Panc1 (cell line): ENCODE measurements at regions not wholly inside any gene's neighbourhood (a gene's known extent, or its start where the extent isn't known, plus 50 kb on each side); places are given as distances from the start of the nearest gene placed in this dataset.

Experiments used
- CTCF ChIP-seq: fragments of 450-650 bp; IDR thresholded peaks from 2 replicates; pipeline ENCODE4 v1.5.1; 2017; ENCODE audit warnings: mild to moderate bottlenecking
- POLR2AphosphoS5 ChIP-seq: IDR thresholded peaks from 2 replicates; pipeline ENCODE4 v1.6.1; 2012; ENCODE audit warnings: mild to moderate bottlenecking, low read depth, low read length, moderate library complexity
- REST ChIP-seq, 2 experiments: IDR thresholded peaks; 2 replicates each; pipeline ENCODE4 v1.6.1; 2011 to 2012; ENCODE audit warnings: low read depth in 2 of 2, control low read depth in 1 of 2, low read length in 1 of 2, mild to moderate bottlenecking in 1 of 2, moderate library complexity in 1 of 2; ENCODE audit not compliant: insufficient read depth in 1 of 2
- SIN3A ChIP-seq: IDR thresholded peaks from 2 replicates; pipeline ENCODE4 v1.6.1; 2012; ENCODE audit warnings: low read depth, mild to moderate bottlenecking, low read length, moderate library complexity, borderline replicate concordance; ENCODE audit not compliant: insufficient read depth
- TCF7L2 ChIP-seq: IDR thresholded peaks from 2 replicates; pipeline ENCODE4 v1.6.1; 2011; ENCODE audit warnings: mild to moderate bottlenecking, low read depth, low read length, inconsistent platforms

GRCh38 chr4:71123951-71124350, 130.5 kb downstream of the DCK start:
- TF ChIP-seq CTCF (no peak), POLR2AphosphoS5 (no peak), REST (IDR thresholded peaks at IDR 0.05; ENCODE audit: insufficient read depth in 1 of 2, low read depth in 2 of 2, low read length in 1 of 2) (no peak), TCF7L2 (no peak), SIN3A (no peak)
